DND-41 (cell line): ENCODE measurements at regions not wholly inside any gene's neighbourhood (a gene's known extent, or its start where the extent isn't known, plus 50 kb on each side); places are given as distances from the start of the nearest gene placed in this dataset.

Experiments
- CTCF ChIP-seq: IDR thresholded peaks from 2 replicates; pipeline ENCODE4 v1.5.1; 2012; ENCODE audit warnings: borderline replicate concordance, low read length, moderate library complexity, mild to moderate bottlenecking; ENCODE audit not compliant: poor library complexity, severe bottlenecking; ENCODE audit errors: extremely low read depth
- EZH2 ChIP-seq: IDR thresholded peaks from 3 replicates; pipeline ENCODE4 v1.6.1; 2012; ENCODE audit warnings: borderline replicate concordance, low read depth, mild to moderate bottlenecking, moderate library complexity, low read length, inconsistent platforms; ENCODE audit not compliant: severe bottlenecking

GRCh38 chr12:24565300-24565699, 383.6 kb downstream of the BCAT1 start:
- no peak for TF ChIP-seq CTCF
- no peak for TF ChIP-seq EZH2
